Panc1 (cell line): ENCODE measurements at regions not wholly inside any gene's neighbourhood (a gene's known extent, or its start where the extent isn't known, plus 50 kb on each side); places are given as distances from the start of the nearest gene placed in this dataset.

Experiments
- ATAC-seq: fragments of 200-7000 bp; cut with Tn5 transposase; 2 replicates; pipeline ENCODE4 v1.9.1; 2020; ENCODE audit warnings: mild to moderate bottlenecking, moderate library complexity
- BruUV-seq: library from RNA; stranded (reverse); fragments of 400-500 nt; replicated peaks from 2 replicates; lab custom pipeline; 2021; lab: Mats Ljungman, UMichigan
- CTCF ChIA-PET: fragments of 300-600 bp; sonication (Branson Sonifier 250); formaldehyde crosslinking; loops from one replicate; lab custom pipeline; 2022; ENCODE audit warnings: antibody characterized with exemption; lab: Charles Lee
- POLR2A ChIA-PET: fragments of 300-600 bp; sonication (Branson Sonifier 250); formaldehyde crosslinking; loops from one replicate; lab custom pipeline; 2022; ENCODE audit warnings: antibody characterized with exemption; lab: Charles Lee
- DNase-seq: peaks from one replicate; pipeline ENCODE4 v3.0.0-alpha.2; 2010; ENCODE audit warnings: low read depth, low spot score
- H3K27ac ChIP-seq: 2 replicates; pipeline ENCODE4 v1.5.1; 2011; ENCODE audit warnings: mild to moderate bottlenecking, low read length, inconsistent platforms
- H3K27me3 ChIP-seq: fragments of 200-500 bp; sonication (Bioruptor generic); 2 replicates; pipeline ENCODE4 v1.6.0; 2014; ENCODE audit warnings: low read length, inconsistent platforms; ENCODE audit not compliant: control insufficient read depth, insufficient read depth
- H3K36me3 ChIP-seq: fragments of 200-500 bp; sonication (Bioruptor generic); 2 replicates; pipeline ENCODE4 v1.5.1; 2014; ENCODE audit warnings: inconsistent platforms, mild to moderate bottlenecking, low read length, moderate library complexity; ENCODE audit not compliant: control insufficient read depth, insufficient read depth
- H3K4me1 ChIP-seq: 2 replicates; pipeline ENCODE4 v1.5.1; 2011; ENCODE audit warnings: inconsistent platforms, mild to moderate bottlenecking, low read length, moderate library complexity; ENCODE audit not compliant: control insufficient read depth, insufficient read depth
- H3K4me3 ChIP-seq, 2 experiments: 2 replicates each; pipeline ENCODE4 v1.5.1; 2011 to 2012; ENCODE audit warnings: low read depth in 2 of 2, low read length in 2 of 2, mild to moderate bottlenecking in 2 of 2, inconsistent platforms in 1 of 2, moderate library complexity in 1 of 2
- H3K9me3 ChIP-seq: fragments of 200-500 bp; sonication (Bioruptor generic); 2 replicates; pipeline ENCODE4 v1.5.1; 2014; ENCODE audit warnings: low read depth, mild to moderate bottlenecking, inconsistent platforms, low read length, moderate library complexity; ENCODE audit not compliant: control insufficient read depth, insufficient read depth
- CTCF ChIP-seq: fragments of 450-650 bp; IDR thresholded peaks from 2 replicates; pipeline ENCODE4 v1.5.1; 2017; ENCODE audit warnings: mild to moderate bottlenecking
- POLR2AphosphoS5 ChIP-seq: IDR thresholded peaks from 2 replicates; pipeline ENCODE4 v1.6.1; 2012; ENCODE audit warnings: mild to moderate bottlenecking, low read depth, low read length, moderate library complexity
- REST ChIP-seq, 2 experiments: IDR thresholded peaks; 2 replicates each; pipeline ENCODE4 v1.6.1; 2011 to 2012; ENCODE audit warnings: low read depth in 2 of 2, control low read depth in 1 of 2, low read length in 1 of 2, mild to moderate bottlenecking in 1 of 2, moderate library complexity in 1 of 2; ENCODE audit not compliant: insufficient read depth in 1 of 2
- SIN3A ChIP-seq: IDR thresholded peaks from 2 replicates; pipeline ENCODE4 v1.6.1; 2012; ENCODE audit warnings: low read depth, mild to moderate bottlenecking, low read length, moderate library complexity, borderline replicate concordance; ENCODE audit not compliant: insufficient read depth
- TCF7L2 ChIP-seq: IDR thresholded peaks from 2 replicates; pipeline ENCODE4 v1.6.1; 2011; ENCODE audit warnings: mild to moderate bottlenecking, low read depth, low read length, inconsistent platforms
- in situ Hi-C: cut with HindIII; loops from 2 replicates; pipeline ENCODE4 v1.10.0; 2016; ENCODE audit warnings: low sequenced_read_pairs, low pct_unique_long_range_greater_than_20kb
- intact Hi-C: fragments of 100-400 bp; cut with micrococcal nuclease; formaldehyde crosslinking; loops from one replicate; pipeline ENCODE4 v1.10.0; 2022; ENCODE audit not compliant: unreplicated experiment

- Histone ChIP-seq H3K4me1 (peaks cover 40% of the 10 kb centered on the region), H3K27me3 (no peaks in the 10 kb centered on the region), H3K27ac (peak overlapping the region; percentile 86; the same call in 1 of the 2 replicates), H3K9me3 (no peaks in the 10 kb centered on the region), H3K4me3 (no peak overlapping the region), H3K36me3 (no peaks in the 10 kb centered on the region)
- TF ChIP-seq CTCF, result no peak
- no peak for TF ChIP-seq TCF7L2
- no peak for TF ChIP-seq REST (IDR thresholded peaks at IDR 0.05; ENCODE audit: insufficient read depth in 1 of 2, low read depth in 2 of 2, low read length in 1 of 2)
- TF ChIP-seq POLR2AphosphoS5, result no peak
- no peak for TF ChIP-seq SIN3A
- ATAC-seq (no peak), DNase-seq (no peak)
- CTCF ChIA-PET, result no interaction called here
- in situ Hi-C loops, result no loop called here
- intact Hi-C loops, result no loop called here
- POLR2A ChIA-PET, result no interaction called here
- no TSS peak for BruUV-seq
These were observed 140.9 kb downstream of the UNC5CL start for GRCh38 chr6:40898073-40898472.

GRCh38 chr6:40897390-40898003 is 141.5 kb downstream of the UNC5CL start:
- intact Hi-C loops (loop anchor here (2.0 kb wide), 1 partner anchor 125 kb away; no protein-coding TSS in a partner anchor), in situ Hi-C loops (no loop called here)
- no TSS peak for BruUV-seq
- TF ChIP-seq POLR2AphosphoS5 (no peak), REST (IDR thresholded peaks at IDR 0.05; ENCODE audit: insufficient read depth in 1 of 2, low read depth in 2 of 2, low read length in 1 of 2) (no peak), CTCF (no peak), SIN3A (no peak)
- CTCF ChIA-PET, result interaction anchor here (0.7 kb wide), 1 partner anchor 130 kb away, joined by 3 read pairs; no protein-coding TSS in a partner anchor
- no peaks in the 10 kb centered on the region for H3K9me3 ChIP-seq
- no peaks in the 10 kb centered on the region for H3K36me3 ChIP-seq
- POLR2A ChIA-PET, result no interaction called here
- no peak for DNase-seq
- no peak for ATAC-seq
- H3K27ac ChIP-seq, result peak overlapping the region; percentile 89
- H3K27me3 ChIP-seq, result no peaks in the 10 kb centered on the region
- H3K4me3 ChIP-seq, result no peak overlapping the region
- H3K4me1 ChIP-seq, result peaks cover 40% of the 10 kb centered on the region
